Esophagus muscularis mucosa (tissue), 3 donors: ENCODE measurements at regions not wholly inside any gene's neighbourhood (a gene's known extent, or its start where the extent isn't known, plus 50 kb on each side); places are given as distances from the start of the nearest gene placed in this dataset.

Experiments used
- EP300 ChIP-seq: sonication (generic); formaldehyde crosslinking; IDR thresholded peaks from one replicate; pipeline ENCODE4 v1.6.1; 2017; ENCODE audit warnings: antibody characterized with exemption
- TF ChIP-seq, protein P1 (sequence below), 3 experiments: fragments of 200-600 bp in 2 of 3; fragments of 450-650 bp in 1 of 3; sonication (generic) in 2 of 3; IDR thresholded peaks; one replicate each; pipeline ENCODE4 v1.5.1; 2017 to 2019; ENCODE audit warnings: antibody characterized with exemption in 3 of 3, mild to moderate bottlenecking in 2 of 3, moderate library complexity in 1 of 3

DNA sequence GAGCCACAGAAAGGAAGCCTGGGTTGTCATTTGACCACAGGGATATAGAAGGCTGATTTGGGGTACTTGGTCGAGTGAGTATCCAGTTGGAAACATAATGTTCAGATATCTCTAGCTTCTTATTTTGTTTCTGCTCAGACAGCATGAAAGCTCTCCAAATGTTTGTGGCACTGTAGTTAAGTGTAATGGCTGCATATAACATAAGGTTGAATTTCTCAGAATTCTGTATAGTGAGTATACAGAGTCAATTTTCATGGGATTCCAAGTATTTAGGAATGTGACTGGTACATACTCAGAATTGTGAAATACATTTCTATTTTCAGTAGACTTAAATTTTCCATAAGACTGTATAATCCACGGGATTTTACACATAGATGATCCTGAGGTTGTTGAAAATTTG, 2102.1 kb upstream of the RAG2 start:
- TF ChIP-seq, protein P1, sequence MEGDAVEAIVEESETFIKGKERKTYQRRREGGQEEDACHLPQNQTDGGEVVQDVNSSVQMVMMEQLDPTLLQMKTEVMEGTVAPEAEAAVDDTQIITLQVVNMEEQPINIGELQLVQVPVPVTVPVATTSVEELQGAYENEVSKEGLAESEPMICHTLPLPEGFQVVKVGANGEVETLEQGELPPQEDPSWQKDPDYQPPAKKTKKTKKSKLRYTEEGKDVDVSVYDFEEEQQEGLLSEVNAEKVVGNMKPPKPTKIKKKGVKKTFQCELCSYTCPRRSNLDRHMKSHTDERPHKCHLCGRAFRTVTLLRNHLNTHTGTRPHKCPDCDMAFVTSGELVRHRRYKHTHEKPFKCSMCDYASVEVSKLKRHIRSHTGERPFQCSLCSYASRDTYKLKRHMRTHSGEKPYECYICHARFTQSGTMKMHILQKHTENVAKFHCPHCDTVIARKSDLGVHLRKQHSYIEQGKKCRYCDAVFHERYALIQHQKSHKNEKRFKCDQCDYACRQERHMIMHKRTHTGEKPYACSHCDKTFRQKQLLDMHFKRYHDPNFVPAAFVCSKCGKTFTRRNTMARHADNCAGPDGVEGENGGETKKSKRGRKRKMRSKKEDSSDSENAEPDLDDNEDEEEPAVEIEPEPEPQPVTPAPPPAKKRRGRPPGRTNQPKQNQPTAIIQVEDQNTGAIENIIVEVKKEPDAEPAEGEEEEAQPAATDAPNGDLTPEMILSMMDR (IDR thresholded peaks at IDR 0.05), result no peak
- no peak for TF ChIP-seq EP300
